ENCODE measurements at regions not wholly inside any gene's neighbourhood (a gene's known extent, or its start where the extent isn't known, plus 50 kb on each side); places are given as distances from the start of the nearest gene placed in this dataset.
"Not testable (repeated sequence)": the region's sequence is repeated elsewhere in the genome, so short reads cannot be mapped to it uniquely, and the experiment has no call there.

DNA sequence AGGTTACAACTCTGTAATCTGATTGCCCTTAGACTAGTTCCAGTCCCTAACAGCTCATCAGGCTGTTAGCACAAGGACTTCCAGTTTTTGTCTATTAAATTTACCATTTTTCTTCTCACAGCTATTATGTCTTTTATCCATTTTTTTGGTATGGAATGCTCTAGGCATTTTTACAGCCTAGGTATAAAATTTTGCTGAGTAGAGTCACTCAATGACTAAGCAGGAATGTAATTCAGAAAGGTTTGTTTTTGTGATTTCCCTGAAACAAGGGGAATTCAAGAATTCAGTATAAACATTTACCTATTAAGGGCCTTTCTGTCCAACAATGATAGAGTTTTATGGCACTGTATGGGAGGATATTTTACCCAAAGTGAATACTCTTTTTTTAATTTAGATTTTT is 182.7 kb upstream of the TSPY4 start:
- TF ChIP-seq POLR2A, POLR2AphosphoS5 (IDR thresholded peaks at IDR 0.05; ENCODE audit: low read depth, low read length): not testable (repeated sequence)
